H9 (cell line): ENCODE measurements at regions not wholly inside any gene's neighbourhood (a gene's known extent, or its start where the extent isn't known, plus 50 kb on each side); places are given as distances from the start of the nearest gene placed in this dataset.

ENCODE experiments used
- DNase-seq: peaks from one replicate; pipeline ENCODE4 v3.0.0-alpha.2; 2017
- H2AFZ ChIP-seq: one replicate; pipeline ENCODE4 v1.6.1; 2013; ENCODE audit warnings: mild to moderate bottlenecking, low read length, control low read depth, moderate library complexity
- H2AK5ac ChIP-seq: 2 replicates; pipeline ENCODE4 v1.6.1; 2013; ENCODE audit warnings: low read length, control low read depth, mixed read lengths; ENCODE audit not compliant: insufficient read length
- H2BK120ac ChIP-seq: one replicate; pipeline ENCODE4 v1.6.1; 2013; ENCODE audit warnings: low read depth, mild to moderate bottlenecking, low read length, control low read depth, inconsistent platforms; ENCODE audit not compliant: poor library complexity, severe bottlenecking
- H2BK12ac ChIP-seq: 2 replicates; pipeline ENCODE4 v1.6.1; 2013; ENCODE audit warnings: low read length, control low read depth, mixed read lengths, low read depth; ENCODE audit not compliant: insufficient read length
- H2BK15ac ChIP-seq: 2 replicates; pipeline ENCODE4 v1.6.1; 2013; ENCODE audit warnings: low read depth, low read length, control low read depth
- H2BK20ac ChIP-seq: one replicate; pipeline ENCODE4 v1.6.1; 2013; ENCODE audit warnings: low read depth, mild to moderate bottlenecking, low read length, control low read depth, inconsistent platforms; ENCODE audit not compliant: poor library complexity, severe bottlenecking
- H2BK5ac ChIP-seq: 2 replicates; pipeline ENCODE4 v1.6.1; 2013; ENCODE audit warnings: low read length, control low read depth, mixed read lengths; ENCODE audit not compliant: insufficient read length
- H3K14ac ChIP-seq: 2 replicates; pipeline ENCODE4 v1.6.1; 2013; ENCODE audit warnings: low read length, control low read depth; ENCODE audit not compliant: insufficient read depth
- H3K18ac ChIP-seq: 2 replicates; pipeline ENCODE4 v1.6.1; 2013; ENCODE audit warnings: low read depth, mild to moderate bottlenecking, mixed read lengths, low read length, control low read depth; ENCODE audit not compliant: insufficient read length
- H3K23ac ChIP-seq: 2 replicates; pipeline ENCODE4 v1.6.1; 2013; ENCODE audit warnings: low read length, control low read depth, mixed read lengths, low read depth; ENCODE audit not compliant: insufficient read length
- H3K23me2 ChIP-seq: 2 replicates; pipeline ENCODE4 v1.6.1; 2013; ENCODE audit warnings: low read depth, mild to moderate bottlenecking, mixed read lengths, low read length, control low read depth; ENCODE audit not compliant: insufficient read length, poor library complexity, severe bottlenecking
- H3K27ac ChIP-seq: 2 replicates; pipeline ENCODE4 v1.5.1; 2013; ENCODE audit warnings: low read length, control low read depth, mixed read lengths, low read depth; ENCODE audit not compliant: insufficient read length
- H3K27me3 ChIP-seq: 2 replicates; pipeline ENCODE4 v1.6.1; 2013; ENCODE audit warnings: low read length, control low read depth, inconsistent platforms; ENCODE audit not compliant: insufficient read depth
- H3K4ac ChIP-seq: 2 replicates; pipeline ENCODE4 v1.6.1; 2013; ENCODE audit warnings: low read depth, mild to moderate bottlenecking, control low read depth, inconsistent platforms, low read length, moderate library complexity
- H3K4me1 ChIP-seq: 2 replicates; pipeline ENCODE4 v1.6.1; 2013; ENCODE audit warnings: low read length, control low read depth, inconsistent platforms; ENCODE audit not compliant: insufficient read depth
- H3K4me2 ChIP-seq: 2 replicates; pipeline ENCODE4 v1.6.1; 2013; ENCODE audit warnings: low read length, control low read depth, mixed read lengths; ENCODE audit not compliant: insufficient read length, insufficient read depth
- H3K56ac ChIP-seq: 2 replicates; pipeline ENCODE4 v1.6.1; 2013; ENCODE audit warnings: low read depth, mild to moderate bottlenecking, mixed read lengths, low read length, control low read depth; ENCODE audit not compliant: insufficient read length
- H3K79me1 ChIP-seq: 2 replicates; pipeline ENCODE4 v1.6.1; 2013; ENCODE audit warnings: low read depth, mild to moderate bottlenecking, moderate library complexity, low read length, control low read depth, inconsistent platforms; ENCODE audit not compliant: insufficient read depth, poor library complexity, severe bottlenecking
- H3K79me2 ChIP-seq: 2 replicates; pipeline ENCODE4 v1.6.1; 2013; ENCODE audit warnings: low read length, control low read depth, inconsistent platforms; ENCODE audit not compliant: insufficient read depth
- H3K9ac ChIP-seq: 2 replicates; pipeline ENCODE4 v1.6.1; 2013; ENCODE audit warnings: low read length, control low read depth, mixed read lengths; ENCODE audit not compliant: insufficient read length; ENCODE audit errors: extremely low read depth
- H3K9me3 ChIP-seq: one replicate; pipeline ENCODE4 v1.6.1; 2013; ENCODE audit warnings: low read depth, low read length, inconsistent platforms; ENCODE audit not compliant: control insufficient read depth
- H3T11ph ChIP-seq: one replicate; pipeline ENCODE4 v1.6.1; 2013; ENCODE audit warnings: mild to moderate bottlenecking, low read length, control low read depth, inconsistent platforms
- H4K20me1 ChIP-seq: one replicate; pipeline ENCODE4 v1.6.1; 2013; ENCODE audit not compliant: control insufficient read depth, insufficient read length, insufficient read depth
- H4K5ac ChIP-seq: 2 replicates; pipeline ENCODE4 v1.6.1; 2013; ENCODE audit warnings: low read depth, mild to moderate bottlenecking, mixed read lengths, low read length, control low read depth; ENCODE audit not compliant: insufficient read length
- H4K8ac ChIP-seq: replicated peaks from 2 replicates; pipeline ENCODE4 v1.6.1; 2013; ENCODE audit warnings: low read length, control low read depth, mixed read lengths, low read depth; ENCODE audit not compliant: insufficient read length
- H4K91ac ChIP-seq: 2 replicates; pipeline ENCODE4 v1.6.1; 2013; ENCODE audit warnings: low read depth, mild to moderate bottlenecking, moderate library complexity, mixed read lengths, low read length, control low read depth; ENCODE audit not compliant: insufficient read length
- H3K27ac Mint-ChIP-seq, 3 experiments: 2 replicates in 2 of 3; 3 replicates in 1 of 3; pipeline ENCODE4 v1.8.0; 2020 to 2021; ENCODE audit warnings: mixed read lengths in 3 of 3, mild to moderate bottlenecking in 1 of 3, moderate library complexity in 1 of 3
- H3K27me3 Mint-ChIP-seq: 2 replicates; pipeline ENCODE4 v1.8.0; 2021; ENCODE audit warnings: low read depth, mild to moderate bottlenecking, moderate library complexity, mixed read lengths
- H3K36me3 Mint-ChIP-seq, 3 experiments: 2 replicates in 2 of 3; 3 replicates in 1 of 3; pipeline ENCODE4 v1.8.0; 2020 to 2021; ENCODE audit warnings: low read depth in 3 of 3, mixed read lengths in 3 of 3; ENCODE audit not compliant: insufficient read depth in 1 of 3
- H3K4me1 Mint-ChIP-seq, 2 experiments: 2 replicates each; pipeline ENCODE4 v1.8.0; 2020; ENCODE audit warnings: mixed read lengths in 2 of 2
- H3K4me3 Mint-ChIP-seq, 2 experiments: 2 replicates in 1 of 2; 3 replicates in 1 of 2; pipeline ENCODE4 v1.8.0; 2020 to 2021; ENCODE audit warnings: mild to moderate bottlenecking in 2 of 2, mixed read lengths in 2 of 2, moderate library complexity in 1 of 2
- H3K9me3 Mint-ChIP-seq, 2 experiments: 2 replicates in 1 of 2; 3 replicates in 1 of 2; pipeline ENCODE4 v1.8.0; 2020; ENCODE audit warnings: mild to moderate bottlenecking in 2 of 2, mixed read lengths in 2 of 2, moderate library complexity in 1 of 2
- CTCF ChIP-seq: fragments of 200-600 bp; sonication (generic); conservative IDR thresholded peaks from 3 replicates; pipeline ENCODE4 v1.8.0; 2021; ENCODE audit warnings: antibody characterized with exemption, mild to moderate bottlenecking
- WGBS: extraction: QIAGEN DNeasy Blood & Tissue Kit; methylation state at CpG from one replicate; pipeline ENCODE4 v1.1.7; 2013; ENCODE audit warnings: missing lambda C conversion rate, low lambda C conversion rate, mixed read lengths; ENCODE audit not compliant: insufficient read length; ENCODE audit errors: extremely low coverage; 5-methylcytosine and 5-hydroxymethylcytosine counted together

- H3K79me2 ChIP-seq = no peaks in the 10 kb centered on the region
- H3K4ac ChIP-seq = no peak overlapping the region
- no peak overlapping the region for H4K8ac ChIP-seq
- Mint-ChIP-seq H3K27ac (no peak overlapping the region), H3K9me3 (peaks cover 0 to 4% of the 10 kb centered on the region in 2 experiments; a peak in 3 of 5 replicates), H3K4me3 (no peak overlapping the region), H3K36me3 (no peaks in the 10 kb centered on the region; a peak in 2 of 7 replicates), H3K27me3 (peaks cover under 1% of the 10 kb centered on the region), H3K4me1 (peaks cover 0 to 8% of the 10 kb centered on the region in 2 experiments; a peak in 2 of 4 replicates)
- no peak overlapping the region for H3K4me2 ChIP-seq
- H3K4me1 ChIP-seq = no peaks in the 10 kb centered on the region
- no peaks in the 10 kb centered on the region for H3K9me3 ChIP-seq
- WGBS = no CpG with 5 or more reads among the region's 3 CpGs
- TF ChIP-seq CTCF = no peak
- no peak overlapping the region for H4K91ac ChIP-seq
- H2BK20ac ChIP-seq = no peak overlapping the region
- H2BK15ac ChIP-seq = no peak overlapping the region
- no peak overlapping the region for H3K23ac ChIP-seq
- no peak overlapping the region for H3K56ac ChIP-seq
- H4K20me1 ChIP-seq = no peaks in the 10 kb centered on the region
- H3K79me1 ChIP-seq = no peaks in the 10 kb centered on the region
- H3K27me3 ChIP-seq = no peaks in the 10 kb centered on the region; the same call in 1 of the 2 replicates
- H2AK5ac ChIP-seq = no peak overlapping the region
- no peak overlapping the region for H3T11ph ChIP-seq
- H3K23me2 ChIP-seq = no peaks in the 10 kb centered on the region
- no peak overlapping the region for H4K5ac ChIP-seq
- no peak overlapping the region for H3K14ac ChIP-seq
- no peak for DNase-seq
- no peak overlapping the region for H2BK120ac ChIP-seq
- no peak overlapping the region for H3K27ac ChIP-seq
- H2BK12ac ChIP-seq = no peak overlapping the region
- no peak overlapping the region for H2BK5ac ChIP-seq
- no peak overlapping the region for H3K9ac ChIP-seq
- no peak overlapping the region for H2AFZ ChIP-seq
- H3K18ac ChIP-seq = no peak overlapping the region
Measured at GRCh38 chr13:97802213-97802612, 151.3 kb upstream of the IPO5 start.
